ENCODE measurements at regions not wholly inside any gene's neighbourhood (a gene's known extent, or its start where the extent isn't known, plus 50 kb on each side); places are given as distances from the start of the nearest gene placed in this dataset.

DNA sequence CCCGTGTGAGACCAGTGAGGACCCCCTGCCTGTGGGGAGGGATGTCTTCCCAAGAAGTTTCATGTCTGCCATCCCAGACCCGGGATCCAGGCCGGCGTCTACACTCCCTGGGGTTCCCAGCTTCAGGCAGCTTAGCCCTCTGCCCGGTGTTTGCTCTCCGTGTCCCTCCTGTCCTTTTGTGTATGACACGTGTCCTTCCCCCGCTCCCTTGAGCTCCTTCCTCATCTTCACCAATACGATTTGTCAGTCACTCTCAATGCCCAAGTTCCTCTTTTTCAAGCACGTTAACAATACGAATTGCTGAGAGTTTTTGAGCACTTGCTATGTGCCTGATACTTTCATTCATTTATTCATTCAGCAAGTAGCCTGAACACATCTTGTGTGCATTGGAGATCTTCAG is 115.6 kb upstream of the PTPN1 start:
- no peak for TF ChIP-seq GATA2 (IDR thresholded peaks at IDR 0.05; ENCODE audit: low read depth, low read length)

DNA sequence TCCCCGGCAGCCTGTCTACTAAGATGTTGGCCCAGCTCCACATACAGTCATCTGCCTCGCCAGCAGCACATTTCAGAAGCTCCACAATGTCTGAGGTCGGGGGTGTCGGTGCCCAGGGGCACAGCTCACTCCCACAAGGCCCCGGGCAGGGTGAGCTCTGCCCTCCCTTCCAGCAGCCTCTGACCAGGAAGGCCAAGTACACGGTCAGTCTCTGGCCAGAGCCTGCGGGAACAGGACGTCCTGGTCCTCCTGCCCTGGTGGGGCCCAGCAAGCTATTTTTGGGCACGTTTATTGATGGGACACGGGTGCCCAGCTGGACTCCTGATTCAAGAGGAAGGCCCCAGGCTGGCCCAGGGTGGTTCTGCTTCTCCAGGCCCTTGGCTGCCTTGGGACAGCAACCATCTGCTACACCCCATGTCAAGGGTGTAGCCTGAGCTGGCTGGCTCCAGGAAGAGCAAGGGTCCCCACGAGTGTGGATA is 114.9 kb upstream of the PTPN1 start:
- TF ChIP-seq GATA2 (IDR thresholded peaks at IDR 0.05; ENCODE audit: low read depth, low read length) (no peak), GATA3 (IDR thresholded peaks at IDR 0.05; ENCODE audit: low read depth, low read length) (no peak)

DNA sequence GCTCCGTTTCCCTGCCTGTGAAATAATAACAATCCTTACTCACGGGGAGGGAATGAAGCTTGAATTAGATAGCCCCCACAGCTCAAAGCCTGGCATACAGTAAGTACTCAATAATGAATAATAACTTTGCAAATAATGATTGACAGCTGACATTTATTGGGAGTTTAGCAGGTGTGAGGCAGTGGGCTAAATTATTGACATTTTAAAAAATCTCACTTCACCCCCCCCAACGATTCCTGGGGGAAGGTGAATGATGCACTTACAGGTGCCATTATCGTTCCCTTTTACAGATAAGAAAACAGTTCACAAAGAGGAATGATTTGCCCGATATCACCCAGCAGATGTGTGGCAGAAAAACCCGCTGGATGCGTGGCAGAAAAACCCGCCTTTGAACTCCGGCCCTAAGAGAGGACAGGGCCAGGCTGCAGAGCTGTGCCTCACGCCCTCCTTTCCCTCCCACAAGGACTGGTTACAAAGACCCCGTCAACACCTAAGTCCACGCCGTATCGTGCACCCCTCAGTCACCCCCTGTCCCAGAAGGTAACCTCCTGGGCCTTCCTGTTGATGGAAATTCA is 114.2 kb upstream of the PTPN1 start:
- TF ChIP-seq GATA2 (IDR thresholded peaks at IDR 0.05; ENCODE audit: low read depth, low read length), result no peak

DNA sequence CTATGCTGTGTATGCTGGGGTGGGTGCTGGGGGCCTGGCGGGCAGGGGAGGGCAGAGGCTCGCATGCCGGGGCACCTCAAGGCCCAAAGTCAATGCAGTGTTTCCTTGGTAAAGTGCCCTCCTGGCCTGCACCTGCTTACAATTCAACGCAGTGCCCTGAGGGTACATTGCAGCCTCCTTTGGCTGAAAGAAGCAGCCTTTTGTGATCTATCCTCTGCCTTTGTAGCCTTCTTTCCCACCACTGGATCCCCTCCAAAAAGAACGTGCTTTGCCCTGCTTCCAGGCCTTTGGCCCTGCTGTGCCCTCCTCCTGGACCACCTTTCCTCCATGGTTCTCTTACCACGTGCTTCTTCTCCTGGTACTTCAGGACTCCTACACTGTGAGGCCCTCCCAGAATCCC is 113.6 kb upstream of the PTPN1 start:
- TF ChIP-seq GATA3 (IDR thresholded peaks at IDR 0.05; ENCODE audit: low read depth, low read length) (no peak), GATA2 (IDR thresholded peaks at IDR 0.05; ENCODE audit: low read depth, low read length) (no peak)

DNA sequence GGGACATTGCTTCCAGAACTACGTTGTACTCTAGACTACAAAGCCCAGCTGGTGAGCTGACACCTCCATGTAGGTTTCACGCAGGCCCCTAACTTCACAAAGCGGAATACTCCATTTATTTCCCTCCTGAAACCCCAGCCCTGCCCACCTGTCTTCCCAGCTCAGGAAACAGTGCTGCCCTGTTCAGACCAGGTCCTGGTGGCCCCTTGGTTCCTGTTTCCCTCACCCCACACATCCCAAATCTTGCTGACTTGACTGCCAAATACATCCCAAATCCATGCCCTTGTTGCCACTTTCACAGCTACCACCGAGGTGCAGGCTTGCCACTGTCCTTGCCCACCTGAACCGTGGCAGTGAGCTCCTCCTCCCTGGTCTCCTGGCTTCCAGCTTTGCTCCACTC is 113.1 kb upstream of the PTPN1 start:
- TF ChIP-seq GATA3 (IDR thresholded peaks at IDR 0.05; ENCODE audit: low read depth, low read length), result no peak
- TF ChIP-seq GATA2 (IDR thresholded peaks at IDR 0.05; ENCODE audit: low read depth, low read length), result no peak

DNA sequence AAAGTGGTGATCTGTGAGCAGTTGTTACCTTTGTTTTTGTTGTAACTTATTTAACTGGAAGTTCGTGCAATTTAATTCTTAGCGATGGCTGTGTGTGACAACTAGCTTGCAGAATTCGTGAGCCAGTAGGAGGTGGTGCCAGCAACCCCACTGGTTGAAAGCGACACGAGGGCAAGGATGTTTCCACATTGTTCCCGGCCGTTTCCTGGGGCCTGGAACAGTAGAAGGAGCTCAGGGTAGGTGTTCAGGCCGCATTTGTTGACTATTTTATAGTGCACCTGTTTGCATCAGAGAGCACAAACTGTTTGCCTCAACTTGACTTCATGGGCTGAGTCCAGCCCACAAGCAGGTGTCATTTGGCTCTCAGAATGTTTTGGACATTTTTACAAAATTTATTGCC is 112.1 kb upstream of the PTPN1 start:
- TF ChIP-seq GATA3 (IDR thresholded peaks at IDR 0.05; ENCODE audit: low read depth, low read length) (no peak), GATA2 (IDR thresholded peaks at IDR 0.05; ENCODE audit: low read depth, low read length) (no peak)

DNA sequence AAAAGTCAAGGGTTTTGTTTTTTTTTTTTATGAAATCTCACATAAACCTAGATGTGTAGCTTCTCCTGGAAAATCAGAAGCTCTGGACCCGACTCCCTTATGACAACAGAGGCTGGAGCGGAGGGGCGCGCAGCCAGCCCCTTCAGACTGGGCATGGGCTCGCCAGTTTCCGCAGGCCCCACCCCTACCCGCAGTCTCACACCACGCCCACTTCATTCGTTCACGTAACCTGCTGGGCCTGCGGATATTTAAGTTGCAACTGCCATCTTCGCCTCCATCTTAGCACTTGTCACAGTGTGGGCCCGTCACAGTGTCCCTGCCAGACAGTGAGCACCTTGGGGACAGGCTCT is 111.7 kb upstream of the PTPN1 start:
- TF ChIP-seq GATA3 (IDR thresholded peaks at IDR 0.05; ENCODE audit: low read depth, low read length) (no peak), GATA2 (IDR thresholded peaks at IDR 0.05; ENCODE audit: low read depth, low read length) (no peak)

DNA sequence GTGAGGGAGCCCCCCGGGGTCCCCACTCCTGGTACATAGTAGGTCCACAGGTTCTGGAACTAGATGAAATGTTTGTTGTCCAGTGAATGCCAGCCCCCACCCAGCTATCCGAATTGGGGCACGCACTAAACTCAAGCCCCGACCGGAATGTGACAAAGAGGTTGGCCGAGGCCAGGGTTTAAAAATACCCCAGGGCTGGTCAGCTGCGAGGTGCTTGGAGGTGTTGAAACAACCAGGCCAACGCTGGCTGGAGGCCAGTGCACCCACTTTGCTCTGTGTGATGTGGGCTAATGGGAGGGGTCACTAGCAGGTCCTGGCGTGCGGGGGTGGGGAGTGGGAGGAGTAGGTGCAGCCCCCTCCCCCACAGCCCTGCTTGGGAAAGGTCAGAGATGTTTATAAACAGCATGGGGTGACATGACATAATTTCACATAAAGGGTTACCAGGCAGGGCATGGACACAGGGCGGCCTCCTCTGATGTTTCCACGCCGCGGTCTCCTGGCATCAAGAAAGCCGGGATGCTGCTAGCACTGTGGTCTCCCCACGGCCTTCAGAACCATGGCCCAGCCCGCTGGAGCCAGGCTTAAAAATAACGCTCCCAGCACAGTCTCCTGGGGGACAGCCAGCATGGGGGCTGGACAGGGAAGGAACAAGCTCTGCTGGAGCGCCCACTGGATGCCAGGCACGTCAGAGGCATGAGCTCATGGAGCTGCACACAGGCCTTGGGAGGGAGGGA is 111.2 kb upstream of the PTPN1 start:
- TF ChIP-seq GATA2 (IDR thresholded peaks at IDR 0.05; ENCODE audit: low read depth, low read length), result no peak
- TF ChIP-seq GATA3 (IDR thresholded peaks at IDR 0.05; ENCODE audit: low read depth, low read length), result no peak

DNA sequence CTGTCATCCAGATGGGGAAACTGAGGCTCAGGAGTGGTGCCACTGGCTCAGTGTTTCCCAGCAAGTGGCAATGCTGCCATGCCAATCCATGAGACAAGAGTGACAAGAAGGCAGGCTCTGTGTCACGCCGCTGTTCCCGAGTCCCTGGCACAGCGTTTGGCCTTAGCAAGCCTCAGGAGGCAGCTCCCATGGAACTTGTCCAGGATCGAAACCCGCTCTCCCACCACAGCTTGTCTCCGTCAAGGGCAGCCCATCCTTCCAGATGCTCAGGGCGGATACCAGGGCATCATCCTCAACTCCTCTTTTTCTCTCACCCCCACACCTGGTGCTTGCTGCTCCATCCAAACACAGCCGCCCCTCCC is 110.6 kb upstream of the PTPN1 start:
- no peak for TF ChIP-seq GATA2 (IDR thresholded peaks at IDR 0.05; ENCODE audit: low read depth, low read length)
- no peak for TF ChIP-seq GATA3 (IDR thresholded peaks at IDR 0.05; ENCODE audit: low read depth, low read length)

DNA sequence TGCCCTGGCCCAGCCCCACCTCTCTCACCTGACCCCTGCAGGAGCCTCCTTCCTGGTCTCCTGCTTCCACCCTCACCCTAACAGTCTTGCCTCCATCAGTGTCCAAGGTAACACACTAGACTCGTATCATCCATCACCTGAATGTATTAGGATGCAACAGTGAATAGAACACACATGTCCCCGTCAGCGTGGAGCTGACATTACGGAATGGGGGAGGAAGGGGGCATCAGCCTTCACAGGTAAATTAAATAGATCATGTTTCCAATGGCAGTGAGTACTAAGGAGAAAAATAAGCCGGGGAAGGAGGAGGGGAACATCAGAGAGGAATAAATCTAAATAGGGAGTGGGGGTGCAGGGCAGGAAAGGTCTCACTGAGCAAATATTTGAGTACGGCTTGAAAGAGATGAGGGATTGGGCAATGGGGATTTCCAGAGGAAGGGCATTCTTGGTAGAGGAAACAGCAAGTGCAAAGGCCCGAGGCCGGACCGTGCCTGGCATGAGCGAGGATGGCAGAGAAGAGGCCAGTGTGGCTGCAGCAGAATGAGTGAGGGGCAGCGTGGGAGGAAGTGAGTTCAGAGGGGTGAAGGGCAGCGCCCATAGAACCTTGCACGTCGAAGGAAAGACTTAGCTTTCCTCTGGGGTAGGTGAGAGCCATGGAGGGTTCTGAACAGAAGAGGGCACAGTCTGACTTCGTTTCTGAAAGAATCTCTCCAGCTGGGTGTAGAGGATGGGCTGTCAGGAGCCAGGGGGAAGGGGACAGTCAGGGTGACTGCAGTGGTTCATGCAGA is 110.1 kb upstream of the PTPN1 start:
- TF ChIP-seq GATA2 (IDR thresholded peaks at IDR 0.05; ENCODE audit: low read depth, low read length) (no peak), GATA3 (IDR thresholded peaks at IDR 0.05; ENCODE audit: low read depth, low read length) (no peak)

DNA sequence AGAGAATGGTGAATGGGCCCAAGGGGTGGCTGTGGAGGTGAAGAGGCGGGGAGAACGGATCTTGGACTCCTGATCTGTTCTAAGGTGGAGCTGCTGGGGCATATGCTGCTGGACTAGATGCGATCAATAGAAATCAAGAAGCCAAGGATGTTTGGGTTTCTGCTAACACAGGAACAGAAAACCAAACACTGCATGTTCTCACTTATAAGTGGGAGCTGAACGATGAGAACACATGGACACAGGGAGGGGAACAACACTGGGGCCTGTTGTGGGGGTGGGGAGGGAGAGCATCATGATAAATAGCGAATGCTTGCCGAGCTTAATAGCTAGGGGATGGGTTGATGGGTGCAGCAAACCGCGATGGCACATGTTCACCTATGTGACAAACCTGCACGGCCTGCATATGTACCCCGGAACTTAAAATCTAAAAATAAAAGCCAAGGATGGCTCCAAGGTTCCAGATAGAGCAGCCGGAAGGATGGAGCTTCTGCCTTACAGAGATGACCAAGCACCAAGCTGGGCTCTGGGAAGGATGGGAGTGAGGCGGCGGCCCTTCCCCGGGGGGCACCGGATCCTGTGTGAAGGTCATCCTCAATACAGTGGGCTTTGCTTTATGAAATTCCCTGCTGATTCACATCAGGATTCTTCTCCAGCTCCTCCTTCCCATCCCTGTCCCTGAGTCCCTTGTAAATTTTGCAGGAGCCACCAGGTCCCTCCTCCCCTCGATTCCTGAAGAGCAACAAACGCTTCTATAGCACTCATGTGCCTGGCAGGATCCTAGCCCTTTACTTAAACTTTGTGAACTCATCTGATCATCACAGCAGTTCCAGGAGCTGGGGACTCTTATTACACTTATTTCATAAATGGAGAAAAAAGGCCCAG is 109.2 kb upstream of the PTPN1 start:
- TF ChIP-seq GATA2 (IDR thresholded peaks at IDR 0.05; ENCODE audit: low read depth, low read length) (no peak), GATA3 (IDR thresholded peaks at IDR 0.05; ENCODE audit: low read depth, low read length) (no peak)

DNA sequence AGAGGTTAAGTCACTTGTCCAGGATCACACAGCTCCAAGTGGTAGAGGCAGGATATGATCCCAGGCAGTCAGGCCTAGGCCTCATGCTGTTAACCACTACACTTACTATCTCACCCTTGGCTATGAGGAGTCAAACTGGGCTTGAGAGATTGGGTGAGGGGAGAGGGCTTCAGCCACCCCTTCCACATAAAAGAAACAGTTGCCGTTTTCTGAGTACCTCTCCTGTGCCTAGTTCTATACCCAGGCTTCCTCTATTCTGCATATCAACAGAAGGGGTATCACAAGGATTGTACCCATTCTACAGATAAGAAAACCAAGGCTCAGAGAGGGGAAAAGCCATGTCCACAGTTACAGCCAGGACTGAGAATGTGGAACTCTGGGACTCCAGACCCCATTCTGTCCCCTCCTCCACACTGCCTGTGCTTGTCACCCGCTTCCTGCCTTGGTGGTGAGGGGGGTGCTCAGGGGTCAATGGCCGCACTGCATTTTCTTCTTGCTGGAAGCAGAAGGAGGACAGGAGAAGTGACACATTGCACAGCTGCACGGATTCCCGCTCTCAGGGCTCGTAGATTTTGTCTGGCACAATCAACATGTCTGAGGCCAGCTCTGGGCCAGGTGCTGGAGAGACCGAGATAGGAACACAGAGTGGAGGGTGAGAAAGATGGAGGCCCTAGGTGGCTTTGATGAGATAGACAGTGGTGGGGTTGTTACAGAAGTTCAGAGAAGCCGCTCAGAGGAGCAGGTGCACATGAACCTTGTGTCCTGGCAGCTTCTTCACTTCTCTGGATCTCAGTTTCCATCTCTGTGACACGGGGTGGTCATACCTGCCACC is 108.4 kb upstream of the PTPN1 start:
- TF ChIP-seq GATA2 (IDR thresholded peaks at IDR 0.05; ENCODE audit: low read depth, low read length) (no peak), GATA3 (IDR thresholded peaks at IDR 0.05; ENCODE audit: low read depth, low read length) (no peak)
